Esophagus muscularis mucosa (tissue), 4 donors: ENCODE measurements at regions not wholly inside any gene's neighbourhood (a gene's known extent, or its start where the extent isn't known, plus 50 kb on each side); places are given as distances from the start of the nearest gene placed in this dataset.

Experiments used
- DNase-seq: peaks from one replicate; pipeline ENCODE4 v3.0.0-alpha.2; 2017; ENCODE audit errors: extremely low spot score
- H3K27ac ChIP-seq, 4 donors: fragments of 200-600 bp; sonication (generic); replicated peaks in 1 of 4; 1 replicate in 3 of 4; 2 replicates in 1 of 4; pipeline ENCODE4 v1.5.1; 2016 to 2019; ENCODE audit warnings: mild to moderate bottlenecking in 1 of 4
- H3K27me3 ChIP-seq, 4 donors: fragments of 200-600 bp; sonication (generic); one replicate each; pipeline versions ENCODE4 v1.5.1 to v1.6.0; 2016 to 2019
- H3K36me3 ChIP-seq, 4 donors: fragments of 200-600 bp; sonication (generic); one replicate each; pipeline ENCODE4 v1.5.1; 2016 to 2019
- H3K4me1 ChIP-seq, 4 donors: fragments of 200-600 bp; sonication (generic); one replicate each; pipeline ENCODE4 v1.5.1; 2016 to 2019
- H3K4me3 ChIP-seq, 4 donors: fragments of 200-600 bp; sonication (generic); 1 replicate in 2 of 4; 2 replicates in 2 of 4; pipeline ENCODE4 v1.5.1; 2016 to 2019; ENCODE audit warnings: mild to moderate bottlenecking in 4 of 4, moderate library complexity in 1 of 4
- H3K9me3 ChIP-seq, 4 donors: fragments of 200-600 bp; sonication (generic); 1 replicate in 3 of 4; 2 replicates in 1 of 4; pipeline ENCODE4 v1.5.1; 2016 to 2019
- CTCF ChIP-seq, 3 experiments: fragments of 200-600 bp in 2 of 3; fragments of 450-650 bp in 1 of 3; sonication (generic) in 2 of 3; IDR thresholded peaks; one replicate each; pipeline ENCODE4 v1.5.1; 2017 to 2019; ENCODE audit warnings: antibody characterized with exemption in 3 of 3, mild to moderate bottlenecking in 2 of 3, moderate library complexity in 1 of 3
- EP300 ChIP-seq: sonication (generic); formaldehyde crosslinking; IDR thresholded peaks from one replicate; pipeline ENCODE4 v1.6.1; 2017; ENCODE audit warnings: antibody characterized with exemption
- POLR2A ChIP-seq: fragments of 450-650 bp; IDR thresholded peaks from one replicate; pipeline ENCODE4 v1.6.1; 2017; ENCODE audit warnings: antibody characterized with exemption, moderate library complexity, mild to moderate bottlenecking, low read depth
- POLR2AphosphoS5 ChIP-seq, 2 donors: sonication (generic); formaldehyde crosslinking; IDR thresholded peaks; one replicate each; pipeline ENCODE4 v1.6.1; 2017; ENCODE audit warnings: antibody characterized with exemption in 2 of 2
- WGBS: methylation state at CpG from one replicate; pipeline ENCODE4 v1.1.5; 2018; 5-methylcytosine and 5-hydroxymethylcytosine counted together
- intact Hi-C: fragments of 100-400 bp; cut with DNase I; formaldehyde crosslinking; loops from one replicate; pipeline ENCODE4 v1.15.1; 2023

GRCh38 chr18:10374636-10375293, 79.7 kb upstream of the APCDD1 start:
- Histone ChIP-seq H3K4me1 (no peaks in the 10 kb centered on the region), H3K27ac (no peak overlapping the region), H3K9me3 (no peaks in the 10 kb centered on the region), H3K36me3 (no peaks in the 10 kb centered on the region), H3K27me3 (peaks cover 0 to 3% (median 0%) of the 10 kb centered on the region in 4 donors), H3K4me3 (no peak overlapping the region)
- intact Hi-C loops: no loop called here
- WGBS: 88% methylated on average over 16 of the region's 16 CpGs
- TF ChIP-seq POLR2A (no peak), EP300 (no peak), POLR2AphosphoS5 (IDR thresholded peaks at IDR 0.05) (no peak), CTCF (IDR thresholded peaks at IDR 0.05) (no peak)
- no peak for DNase-seq

GRCh38 chr18:10376731-10377130, 77.7 kb upstream of the APCDD1 start:
- no peak for DNase-seq
- H3K4me3 ChIP-seq: no peak overlapping the region
- no peaks in the 10 kb centered on the region for H3K4me1 ChIP-seq
- H3K27me3 ChIP-seq: peaks cover 0 to 3% (median 0%) of the 10 kb centered on the region in 4 donors
- 55% methylated on average over 8 of the region's 10 CpGs for WGBS
- no peak for TF ChIP-seq CTCF (IDR thresholded peaks at IDR 0.05)
- TF ChIP-seq EP300: no peak
- no peak for TF ChIP-seq POLR2A
- no peak for TF ChIP-seq POLR2AphosphoS5 (IDR thresholded peaks at IDR 0.05)
- intact Hi-C loops: no loop called here
- no peak overlapping the region for H3K27ac ChIP-seq
- H3K9me3 ChIP-seq: no peaks in the 10 kb centered on the region
- no peaks in the 10 kb centered on the region for H3K36me3 ChIP-seq

GRCh38 chr18:10377956-10378355, 76.5 kb upstream of the APCDD1 start:
- WGBS: 100% methylated on average over 1 of the region's 1 CpG
- no peak for TF ChIP-seq EP300
- no peak for TF ChIP-seq POLR2AphosphoS5 (IDR thresholded peaks at IDR 0.05)
- TF ChIP-seq CTCF (IDR thresholded peaks at IDR 0.05): no peak
- TF ChIP-seq POLR2A: no peak
- DNase-seq: no peak
- no peak overlapping the region for H3K4me3 ChIP-seq
- H3K27me3 ChIP-seq: peaks cover 0 to 3% (median 0%) of the 10 kb centered on the region in 4 donors
- intact Hi-C loops: no loop called here
- H3K27ac ChIP-seq: no peak overlapping the region
- no peaks in the 10 kb centered on the region for H3K36me3 ChIP-seq
- no peaks in the 10 kb centered on the region for H3K4me1 ChIP-seq
- H3K9me3 ChIP-seq: no peaks in the 10 kb centered on the region

- peaks cover 0 to 3% (median 0%) of the 10 kb centered on the region in 4 donors for H3K27me3 ChIP-seq
- H3K4me3 ChIP-seq: no peak overlapping the region
- no peak overlapping the region for H3K27ac ChIP-seq
- no peaks in the 10 kb centered on the region for H3K9me3 ChIP-seq
- TF ChIP-seq CTCF (IDR thresholded peaks at IDR 0.05): no peak
- TF ChIP-seq POLR2A: no peak
- TF ChIP-seq POLR2AphosphoS5 (IDR thresholded peaks at IDR 0.05): no peak
- no peak for TF ChIP-seq EP300
- intact Hi-C loops: no loop called here
- 75% methylated on average over 6 of the region's 6 CpGs for WGBS
- no peaks in the 10 kb centered on the region for H3K36me3 ChIP-seq
- no peak for DNase-seq
- H3K4me1 ChIP-seq: no peaks in the 10 kb centered on the region
Measured at GRCh38 chr18:10378688-10379420, 75.6 kb upstream of the APCDD1 start.
